K562 (cell line): ENCODE measurements at regions not wholly inside any gene's neighbourhood (a gene's known extent, or its start where the extent isn't known, plus 50 kb on each side); places are given as distances from the start of the nearest gene placed in this dataset.

ENCODE experiments used
- PBX2 ChIP-seq, 2 experiments: IDR thresholded peaks in 1 of 2; conservative IDR thresholded peaks in 1 of 2; 2 replicates each; pipeline ENCODE4 v1.6.1; 2016; ENCODE audit warnings: low read depth in 2 of 2, mild to moderate bottlenecking in 1 of 2, missing compliant biosample characterization in 1 of 2, missing genetic modification characterization in 1 of 2, moderate library complexity in 1 of 2
- TAF15 ChIP-seq: fragments of 200-400 bp; formaldehyde crosslinking; IDR thresholded peaks from 2 replicates; pipeline ENCODE4 v1.6.1; 2017; ENCODE audit warnings: mild to moderate bottlenecking, low read depth, low read length, moderate library complexity
- TF ChIP-seq, protein P1 (sequence below): fragments of 450-650 bp; formaldehyde crosslinking; IDR thresholded peaks from 2 replicates; pipeline ENCODE4 v1.4.0; 2020; ENCODE audit warnings: mild to moderate bottlenecking, moderate library complexity
- TF ChIP-seq, protein P2 (sequence below), 3 experiments: fragments of 200-800 bp in 1 of 3; sonication (Bioruptor generic) in 1 of 3; sonication (generic) in 1 of 3; formaldehyde crosslinking in 1 of 3; IDR thresholded peaks; 2 replicates each; pipeline versions ENCODE4 v1.6.1 to v1.8.0; 2016 to 2022; ENCODE audit warnings: mild to moderate bottlenecking in 2 of 3, missing compliant biosample characterization in 2 of 3, missing genetic modification characterization in 2 of 3, missing genetic modification reagents in 1 of 3

- TF ChIP-seq, protein P1, sequence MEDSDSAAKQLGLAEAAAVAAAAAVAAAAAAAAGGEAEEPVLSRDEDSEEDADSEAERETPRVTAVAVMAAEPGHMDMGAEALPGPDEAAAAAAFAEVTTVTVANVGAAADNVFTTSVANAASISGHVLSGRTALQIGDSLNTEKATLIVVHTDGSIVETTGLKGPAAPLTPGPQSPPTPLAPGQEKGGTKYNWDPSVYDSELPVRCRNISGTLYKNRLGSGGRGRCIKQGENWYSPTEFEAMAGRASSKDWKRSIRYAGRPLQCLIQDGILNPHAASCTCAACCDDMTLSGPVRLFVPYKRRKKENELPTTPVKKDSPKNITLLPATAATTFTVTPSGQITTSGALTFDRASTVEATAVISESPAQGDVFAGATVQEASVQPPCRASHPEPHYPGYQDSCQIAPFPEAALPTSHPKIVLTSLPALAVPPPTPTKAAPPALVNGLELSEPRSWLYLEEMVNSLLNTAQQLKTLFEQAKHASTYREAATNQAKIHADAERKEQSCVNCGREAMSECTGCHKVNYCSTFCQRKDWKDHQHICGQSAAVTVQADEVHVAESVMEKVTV (CRISPR knock-in tag), result no peak
- no peak for TF ChIP-seq TAF15
- TF ChIP-seq PBX2 (CRISPR knock-in tag; IDR thresholded peaks at IDR 0.05; ENCODE audit: low read depth), result no peak
- no peak for TF ChIP-seq PBX2 (tag; conservative IDR thresholded peaks at IDR 0.05; ENCODE audit: low read depth)
- TF ChIP-seq, protein P2, sequence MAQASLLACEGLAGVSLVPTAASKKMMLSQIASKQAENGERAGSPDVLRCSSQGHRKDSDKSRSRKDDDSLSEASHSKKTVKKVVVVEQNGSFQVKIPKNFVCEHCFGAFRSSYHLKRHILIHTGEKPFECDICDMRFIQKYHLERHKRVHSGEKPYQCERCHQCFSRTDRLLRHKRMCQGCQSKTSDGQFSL (CRISPR knock-in tag; IDR thresholded peaks at IDR 0.05), result no peak
- TF ChIP-seq, protein P2 (tag; IDR thresholded peaks at IDR 0.05), result no peak
Observed at GRCh38 chr2:17107151-17107550, 411.1 kb downstream of the RAD51AP2 start.
